ENCODE measurements at regions not wholly inside any gene's neighbourhood (a gene's known extent, or its start where the extent isn't known, plus 50 kb on each side); places are given as distances from the start of the nearest gene placed in this dataset.
A peak's percentile ranks its signal among the peaks of the same experiment; 100 is the strongest.

DNA sequence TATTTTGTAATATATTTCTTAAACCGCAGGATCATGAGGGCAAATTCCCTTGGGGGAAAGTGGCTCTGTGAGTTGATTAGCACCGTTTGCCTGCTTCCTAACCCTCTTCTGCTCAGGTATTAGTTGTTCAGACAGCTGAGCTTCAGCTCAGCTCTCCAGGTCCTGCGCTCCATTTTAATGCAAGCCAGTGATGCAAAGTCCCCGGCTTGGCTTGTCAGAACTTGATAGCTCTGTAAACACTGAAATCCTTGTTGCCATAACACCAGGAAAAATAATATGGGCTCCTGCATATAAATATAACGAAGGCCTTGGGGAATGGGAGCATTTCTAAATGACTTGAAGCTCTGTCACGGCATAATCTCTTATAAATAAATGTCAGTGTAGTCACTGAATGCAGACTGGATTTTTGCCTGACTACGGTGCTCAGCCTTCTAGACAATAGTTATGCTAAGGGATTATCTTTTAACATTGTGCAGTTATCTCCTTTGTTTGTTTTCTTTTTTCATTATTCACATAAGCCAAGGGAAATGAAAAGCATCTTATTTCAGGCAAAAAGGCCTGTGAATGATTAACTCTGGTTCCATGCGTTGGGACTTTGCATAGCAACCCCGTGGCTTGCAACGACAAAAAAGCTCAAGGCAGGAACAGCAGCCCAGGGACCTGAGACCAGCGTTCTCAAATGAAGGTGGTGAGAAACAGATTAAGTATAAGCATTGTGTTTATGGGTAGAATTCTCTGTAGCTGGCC is 253.2 kb downstream of the SPRY1 start:
- no peak overlapping the region for H3K4me3 Mint-ChIP-seq (ENCODE audit: unreplicated experiment)
- peak overlapping the region; percentile 48 for H3K27ac Mint-ChIP-seq (ENCODE audit: unreplicated experiment)
- H3K4me1 ChIP-seq (ENCODE audit: insufficient read depth, low read length) = no peaks in the 10 kb centered on the region
- no peaks in the 10 kb centered on the region for H3K36me3 Mint-ChIP-seq (ENCODE audit: low read depth, unreplicated experiment)
- TF ChIP-seq EZH2 (IDR thresholded peaks at IDR 0.05; ENCODE audit: insufficient read depth, low read length) = no peak
- TF ChIP-seq, protein P1, sequence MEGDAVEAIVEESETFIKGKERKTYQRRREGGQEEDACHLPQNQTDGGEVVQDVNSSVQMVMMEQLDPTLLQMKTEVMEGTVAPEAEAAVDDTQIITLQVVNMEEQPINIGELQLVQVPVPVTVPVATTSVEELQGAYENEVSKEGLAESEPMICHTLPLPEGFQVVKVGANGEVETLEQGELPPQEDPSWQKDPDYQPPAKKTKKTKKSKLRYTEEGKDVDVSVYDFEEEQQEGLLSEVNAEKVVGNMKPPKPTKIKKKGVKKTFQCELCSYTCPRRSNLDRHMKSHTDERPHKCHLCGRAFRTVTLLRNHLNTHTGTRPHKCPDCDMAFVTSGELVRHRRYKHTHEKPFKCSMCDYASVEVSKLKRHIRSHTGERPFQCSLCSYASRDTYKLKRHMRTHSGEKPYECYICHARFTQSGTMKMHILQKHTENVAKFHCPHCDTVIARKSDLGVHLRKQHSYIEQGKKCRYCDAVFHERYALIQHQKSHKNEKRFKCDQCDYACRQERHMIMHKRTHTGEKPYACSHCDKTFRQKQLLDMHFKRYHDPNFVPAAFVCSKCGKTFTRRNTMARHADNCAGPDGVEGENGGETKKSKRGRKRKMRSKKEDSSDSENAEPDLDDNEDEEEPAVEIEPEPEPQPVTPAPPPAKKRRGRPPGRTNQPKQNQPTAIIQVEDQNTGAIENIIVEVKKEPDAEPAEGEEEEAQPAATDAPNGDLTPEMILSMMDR (IDR thresholded peaks at IDR 0.05; ENCODE audit: insufficient read depth, low read depth, low read length) = no peak
- FAIRE-seq (no peak), DNase-seq (ENCODE audit: low read depth) (peak; percentile 74)
- no peak overlapping the region for H3K4me3 ChIP-seq (ENCODE audit: insufficient read depth, low read depth, low read length)
- peaks cover 6% of the 10 kb centered on the region for H3K4me1 Mint-ChIP-seq (ENCODE audit: low read depth, unreplicated experiment)
- no peaks in the 10 kb centered on the region for H3K27me3 ChIP-seq (ENCODE audit: insufficient read depth, low read length)
- no peaks in the 10 kb centered on the region for H4K20me1 ChIP-seq (ENCODE audit: insufficient read depth, low read length)
- peak overlapping the region; percentile 43 for H3K27ac ChIP-seq (ENCODE audit: low read depth, low read length)
- no peaks in the 10 kb centered on the region for H3K27me3 Mint-ChIP-seq (ENCODE audit: low read depth, unreplicated experiment)
- peak overlapping the region; percentile 25 for H2AFZ ChIP-seq (ENCODE audit: low read depth, low read length)
- H3K9me3 ChIP-seq (ENCODE audit: insufficient read depth, low read depth, low read length) = no peaks in the 10 kb centered on the region
- peak overlapping the region; percentile 69 for H3K4me2 ChIP-seq (ENCODE audit: low read length)
- H3K9ac ChIP-seq (ENCODE audit: low read length) = peak overlapping the region; percentile 59
- no peaks in the 10 kb centered on the region for H3K36me3 ChIP-seq (ENCODE audit: insufficient read depth, low read length)
- peaks cover 4% of the 10 kb centered on the region for H3K9me3 Mint-ChIP-seq (ENCODE audit: unreplicated experiment)
- no peaks in the 10 kb centered on the region for H3K79me2 ChIP-seq (ENCODE audit: insufficient read depth, low read length)

DNA sequence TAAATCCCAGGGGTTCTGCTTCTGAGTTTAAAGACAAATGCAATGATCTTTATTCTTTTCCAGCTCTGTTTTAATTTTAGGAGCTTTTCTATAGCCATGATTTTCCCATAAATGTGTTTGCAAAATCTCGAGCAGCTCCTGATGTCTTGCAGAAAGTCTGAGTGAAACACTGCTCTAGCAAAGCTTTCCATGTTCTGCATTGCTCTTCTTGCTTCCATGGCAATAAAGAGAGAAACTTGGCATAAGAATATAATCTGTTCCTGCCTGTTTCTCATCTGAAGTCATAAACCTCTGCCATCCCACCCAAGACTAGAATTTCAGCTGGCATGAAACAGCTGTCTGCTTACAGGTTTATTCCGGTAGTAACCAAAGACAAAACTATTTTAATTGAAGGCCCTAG is 254.5 kb downstream of the SPRY1 start:
- H3K4me3 Mint-ChIP-seq (ENCODE audit: unreplicated experiment) = no peak overlapping the region
- Histone ChIP-seq H3K4me2 (ENCODE audit: low read length) (no peak overlapping the region), H3K9me3 (ENCODE audit: insufficient read depth, low read depth, low read length) (no peaks in the 10 kb centered on the region), H2AFZ (ENCODE audit: low read depth, low read length) (no peak overlapping the region), H3K4me1 (ENCODE audit: insufficient read depth, low read length) (no peaks in the 10 kb centered on the region), H3K4me3 (ENCODE audit: insufficient read depth, low read depth, low read length) (no peak overlapping the region), H3K9ac (ENCODE audit: low read length) (no peak overlapping the region), H3K79me2 (ENCODE audit: insufficient read depth, low read length) (no peaks in the 10 kb centered on the region), H3K36me3 (ENCODE audit: insufficient read depth, low read length) (no peaks in the 10 kb centered on the region), H3K27ac (ENCODE audit: low read depth, low read length) (no peak overlapping the region), H3K27me3 (ENCODE audit: insufficient read depth, low read length) (no peaks in the 10 kb centered on the region), H4K20me1 (ENCODE audit: insufficient read depth, low read length) (no peaks in the 10 kb centered on the region)
- no peak for DNase-seq (ENCODE audit: low read depth)
- no peak for FAIRE-seq
- H3K4me1 Mint-ChIP-seq (ENCODE audit: low read depth, unreplicated experiment) = peaks cover 6% of the 10 kb centered on the region
- H3K9me3 Mint-ChIP-seq (ENCODE audit: unreplicated experiment) = peaks cover 4% of the 10 kb centered on the region
- H3K36me3 Mint-ChIP-seq (ENCODE audit: low read depth, unreplicated experiment) = no peaks in the 10 kb centered on the region
- H3K27me3 Mint-ChIP-seq (ENCODE audit: low read depth, unreplicated experiment) = no peaks in the 10 kb centered on the region
- H3K27ac Mint-ChIP-seq (ENCODE audit: unreplicated experiment) = no peak overlapping the region
- TF ChIP-seq, protein P1 (IDR thresholded peaks at IDR 0.05; ENCODE audit: insufficient read depth, low read depth, low read length) = no peak
- no peak for TF ChIP-seq EZH2 (IDR thresholded peaks at IDR 0.05; ENCODE audit: insufficient read depth, low read length)

DNA sequence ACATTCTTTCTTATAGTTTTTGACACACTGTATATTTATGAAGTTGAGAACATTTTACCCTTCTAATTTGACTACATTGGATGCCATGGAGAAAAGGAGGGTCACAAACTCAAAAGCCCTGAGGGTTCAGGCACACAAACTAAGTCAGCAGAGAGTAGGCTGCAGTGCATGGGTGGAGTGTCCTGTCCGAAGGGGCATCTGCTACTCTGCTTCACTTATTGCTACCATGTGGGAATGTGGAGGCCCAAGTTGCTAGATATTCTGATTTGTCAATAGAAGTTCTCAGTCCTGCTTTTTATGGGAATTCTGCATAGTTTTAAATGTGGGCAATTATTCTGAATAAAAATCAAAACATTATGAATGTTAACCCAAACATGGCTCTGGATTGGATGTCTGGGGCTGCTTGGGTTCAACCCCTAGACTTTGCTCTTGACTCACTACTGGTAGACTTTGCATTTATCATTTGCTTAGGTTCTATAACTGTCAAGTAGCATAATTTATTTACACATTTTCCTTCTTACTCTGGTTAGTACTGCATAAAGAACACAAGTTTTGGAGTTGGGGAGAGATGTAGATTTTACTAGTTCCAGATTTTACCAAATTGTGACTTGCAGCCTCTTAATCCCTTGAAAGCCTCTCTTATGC is 255.1 kb downstream of the SPRY1 start:
- no peaks in the 10 kb centered on the region for H3K79me2 ChIP-seq (ENCODE audit: insufficient read depth, low read length)
- H3K9me3 Mint-ChIP-seq (ENCODE audit: unreplicated experiment) = peaks cover 4% of the 10 kb centered on the region
- FAIRE-seq (no peak), DNase-seq (ENCODE audit: low read depth) (no peak)
- H4K20me1 ChIP-seq (ENCODE audit: insufficient read depth, low read length) = no peaks in the 10 kb centered on the region
- H3K27me3 Mint-ChIP-seq (ENCODE audit: low read depth, unreplicated experiment) = no peaks in the 10 kb centered on the region
- no peaks in the 10 kb centered on the region for H3K4me1 ChIP-seq (ENCODE audit: insufficient read depth, low read length)
- H2AFZ ChIP-seq (ENCODE audit: low read depth, low read length) = no peak overlapping the region
- H3K4me3 ChIP-seq (ENCODE audit: insufficient read depth, low read depth, low read length) = no peak overlapping the region
- no peak overlapping the region for H3K9ac ChIP-seq (ENCODE audit: low read length)
- no peaks in the 10 kb centered on the region for H3K36me3 Mint-ChIP-seq (ENCODE audit: low read depth, unreplicated experiment)
- H3K4me1 Mint-ChIP-seq (ENCODE audit: low read depth, unreplicated experiment) = peaks cover 6% of the 10 kb centered on the region
- H3K27me3 ChIP-seq (ENCODE audit: insufficient read depth, low read length) = no peaks in the 10 kb centered on the region
- H3K36me3 ChIP-seq (ENCODE audit: insufficient read depth, low read length) = no peaks in the 10 kb centered on the region
- no peak overlapping the region for H3K4me2 ChIP-seq (ENCODE audit: low read length)
- peaks cover 3% of the 10 kb centered on the region for H3K9me3 ChIP-seq (ENCODE audit: insufficient read depth, low read depth, low read length)
- H3K27ac ChIP-seq (ENCODE audit: low read depth, low read length) = no peak overlapping the region
- no peak overlapping the region for H3K4me3 Mint-ChIP-seq (ENCODE audit: unreplicated experiment)
- no peak for TF ChIP-seq EZH2 (IDR thresholded peaks at IDR 0.05; ENCODE audit: insufficient read depth, low read length)
- TF ChIP-seq, protein P1 (IDR thresholded peaks at IDR 0.05; ENCODE audit: insufficient read depth, low read depth, low read length) = no peak
- no peak overlapping the region for H3K27ac Mint-ChIP-seq (ENCODE audit: unreplicated experiment)
